ENCODE measurements at regions not wholly inside any gene's neighbourhood (a gene's known extent, or its start where the extent isn't known, plus 50 kb on each side); places are given as distances from the start of the nearest gene placed in this dataset.

- TF ChIP-seq TEAD4 (IDR thresholded peaks at IDR 0.05) (no peak), RAD21 (IDR thresholded peaks at IDR 0.05; ENCODE audit: low read depth) (no peak), EP300 (IDR thresholded peaks at IDR 0.05; ENCODE audit: borderline replicate concordance) (no peak), TCF12 (IDR thresholded peaks at IDR 0.05; ENCODE audit: low read depth) (no peak), MAX (IDR thresholded peaks at IDR 0.05) (no peak), REST (IDR thresholded peaks at IDR 0.05; ENCODE audit: low read depth) (no peak), CEBPB (IDR thresholded peaks at IDR 0.05) (no peak), YY1 (IDR thresholded peaks at IDR 0.05; ENCODE audit: low read depth) (no peak), CREB1 (IDR thresholded peaks at IDR 0.05; ENCODE audit: low read depth) (no peak), EGR1 (IDR thresholded peaks at IDR 0.05) (no peak), USF1 (IDR thresholded peaks at IDR 0.05) (no peak), TAF1 (IDR thresholded peaks at IDR 0.05; ENCODE audit: low read depth) (no peak), FOXM1 (IDR thresholded peaks at IDR 0.05; ENCODE audit: borderline replicate concordance, low read depth) (no peak), NFIC (IDR thresholded peaks at IDR 0.05) (no peak), ZBTB7A (IDR thresholded peaks at IDR 0.05; ENCODE audit: low read depth) (no peak)
Measured at GRCh38 chr3:152891678-152892077, 56.7 kb downstream of the P2RY1 start.

GRCh38 chr3:152892446-152892845, 57.5 kb downstream of the P2RY1 start:
- TF ChIP-seq USF1 (IDR thresholded peaks at IDR 0.05): no peak
- TF ChIP-seq CEBPB (IDR thresholded peaks at IDR 0.05): no peak
- no peak for TF ChIP-seq TAF1 (IDR thresholded peaks at IDR 0.05; ENCODE audit: low read depth)
- TF ChIP-seq REST (IDR thresholded peaks at IDR 0.05; ENCODE audit: low read depth): no peak
- no peak for TF ChIP-seq MAX (IDR thresholded peaks at IDR 0.05)
- no peak for TF ChIP-seq NFIC (IDR thresholded peaks at IDR 0.05)
- no peak for TF ChIP-seq TEAD4 (IDR thresholded peaks at IDR 0.05)
- no peak for TF ChIP-seq EP300 (IDR thresholded peaks at IDR 0.05; ENCODE audit: borderline replicate concordance)
- no peak for TF ChIP-seq RAD21 (IDR thresholded peaks at IDR 0.05; ENCODE audit: low read depth)
- TF ChIP-seq YY1 (IDR thresholded peaks at IDR 0.05; ENCODE audit: low read depth): no peak
- TF ChIP-seq EGR1 (IDR thresholded peaks at IDR 0.05): no peak

- TF ChIP-seq FOXM1 (IDR thresholded peaks at IDR 0.05; ENCODE audit: borderline replicate concordance, low read depth): no peak
- TF ChIP-seq ZBTB7A (IDR thresholded peaks at IDR 0.05; ENCODE audit: low read depth): no peak
- TF ChIP-seq CEBPB (IDR thresholded peaks at IDR 0.05): no peak
Measured at GRCh38 chr3:152893647-152894046, 58.7 kb downstream of the P2RY1 start.

GRCh38 chr3:152899306-152899705, 64.4 kb downstream of the P2RY1 start:
- no peak for TF ChIP-seq MAX (IDR thresholded peaks at IDR 0.05)
- no peak for TF ChIP-seq TAF1 (IDR thresholded peaks at IDR 0.05; ENCODE audit: low read depth)
- TF ChIP-seq FOXM1 (IDR thresholded peaks at IDR 0.05; ENCODE audit: borderline replicate concordance, low read depth): no peak
- TF ChIP-seq REST (IDR thresholded peaks at IDR 0.05; ENCODE audit: low read depth): no peak
- TF ChIP-seq EGR1 (IDR thresholded peaks at IDR 0.05): no peak
- TF ChIP-seq CREB1 (IDR thresholded peaks at IDR 0.05; ENCODE audit: low read depth): no peak
- no peak for TF ChIP-seq USF1 (IDR thresholded peaks at IDR 0.05)
- TF ChIP-seq RAD21 (IDR thresholded peaks at IDR 0.05; ENCODE audit: low read depth): no peak
- no peak for TF ChIP-seq TCF12 (IDR thresholded peaks at IDR 0.05; ENCODE audit: low read depth)
- no peak for TF ChIP-seq CEBPB (IDR thresholded peaks at IDR 0.05)
- no peak for TF ChIP-seq YY1 (IDR thresholded peaks at IDR 0.05; ENCODE audit: low read depth)
- TF ChIP-seq ZBTB7A (IDR thresholded peaks at IDR 0.05; ENCODE audit: low read depth): no peak
- TF ChIP-seq NFIC (IDR thresholded peaks at IDR 0.05): no peak

Data from Ishikawa (cell line).